ENCODE measurements at regions not wholly inside any gene's neighbourhood (a gene's known extent, or its start where the extent isn't known, plus 50 kb on each side); places are given as distances from the start of the nearest gene placed in this dataset.

GRCh38 chr9:10700915-10701314 is 88.1 kb upstream of the PTPRD start:
- no peak for DNase-seq
- POLR2A ChIA-PET (ENCODE audit: unreplicated experiment), result no interaction called here
- Histone ChIP-seq H4K8ac (ENCODE audit: low read depth in 2 of 2, low read length in 2 of 2) (no peak overlapping the region), H4K91ac (ENCODE audit: insufficient read depth, low read depth, low read length) (no peak overlapping the region), H3K79me1 (ENCODE audit: low read depth in 1 of 2, low read length in 2 of 2) (no peaks in the 10 kb centered on the region), H4K5ac (ENCODE audit: low read depth, low read length) (no peak overlapping the region), H3K27ac (ENCODE audit: insufficient read depth, low read length) (no peak overlapping the region), H2AK9ac (replicated peaks; ENCODE audit: low read depth, low read length, poor library complexity) (no peak overlapping the region), H2BK20ac (ENCODE audit: low read depth, low read length) (no peak overlapping the region), H3K4me1 (ENCODE audit: control insufficient read depth, insufficient read depth, low read length) (no peaks in the 10 kb centered on the region), H3K56ac (ENCODE audit: extremely low read depth, insufficient read depth, low read length) (no peak overlapping the region), H3K14ac (replicated peaks; ENCODE audit: low read depth, low read length) (no peak overlapping the region), H2AK5ac (ENCODE audit: low read depth, low read length) (no peak overlapping the region), H3K9me1 (ENCODE audit: insufficient read depth, low read length) (no peaks in the 10 kb centered on the region), H3K27me3 (ENCODE audit: control insufficient read depth, insufficient read depth, low read length) (no peaks in the 10 kb centered on the region), H3K4me3 (ENCODE audit: insufficient read depth, low read depth, low read length) (no peak overlapping the region), H3K23ac (ENCODE audit: low read depth, low read length) (no peak overlapping the region), H2AFZ (replicated peaks; ENCODE audit: low read length, poor library complexity) (no peak overlapping the region), H3K4me2 (ENCODE audit: low read depth, low read length) (no peak overlapping the region), H2BK5ac (ENCODE audit: low read depth, low read length, poor library complexity, severe bottlenecking) (no peak overlapping the region), H3K4ac (ENCODE audit: low read depth, low read length) (no peak overlapping the region), H4K20me1 (ENCODE audit: insufficient read depth, low read length) (no peaks in the 10 kb centered on the region), H3K9ac (ENCODE audit: low read depth, low read length) (no peak overlapping the region), H3K18ac (ENCODE audit: low read depth, low read length) (no peak overlapping the region), H3K36me3 (ENCODE audit: control insufficient read depth, insufficient read depth, low read length) (no peaks in the 10 kb centered on the region), H2BK15ac (ENCODE audit: low read depth, low read length) (no peak overlapping the region), H3K9me3 (ENCODE audit: control insufficient read depth, insufficient read depth, low read length) (no peaks in the 10 kb centered on the region; the same call in 1 of the 2 replicates), H2BK120ac (ENCODE audit: low read depth, low read length) (no peak overlapping the region)
- intact Hi-C loops (cut with micrococcal nuclease) (no loop called here), dilution Hi-C loops (cut with HindIII; ENCODE audit: low sequenced_read_pairs, unreplicated experiment) (no loop called here), in situ Hi-C loops (cut with MboI; ENCODE audit: low sequenced_read_pairs) (no loop called here)
- no peak for ATAC-seq (ENCODE audit: low read depth)
- CTCF ChIA-PET, result no interaction called here
- no CpG with 5 or more reads among the region's 3 CpGs for WGBS, 2 experiments (ENCODE audit: extremely low coverage in 2 of 2, insufficient read length in 1 of 2)
- no TSS peak for BruUV-seq (replicated peaks)
- no peak for TF ChIP-seq CHD1 (IDR thresholded peaks at IDR 0.05; ENCODE audit: low read depth, low read length)

All from IMR-90 (cell line).